NCI-H460 (cell line): ENCODE measurements at regions not wholly inside any gene's neighbourhood (a gene's known extent, or its start where the extent isn't known, plus 50 kb on each side); places are given as distances from the start of the nearest gene placed in this dataset.

ENCODE experiments used
- DNase-seq: peaks from one replicate; pipeline ENCODE4 v3.0.0-alpha.2; 2016; ENCODE audit warnings: low read depth; ENCODE audit errors: extremely low read depth

DNA sequence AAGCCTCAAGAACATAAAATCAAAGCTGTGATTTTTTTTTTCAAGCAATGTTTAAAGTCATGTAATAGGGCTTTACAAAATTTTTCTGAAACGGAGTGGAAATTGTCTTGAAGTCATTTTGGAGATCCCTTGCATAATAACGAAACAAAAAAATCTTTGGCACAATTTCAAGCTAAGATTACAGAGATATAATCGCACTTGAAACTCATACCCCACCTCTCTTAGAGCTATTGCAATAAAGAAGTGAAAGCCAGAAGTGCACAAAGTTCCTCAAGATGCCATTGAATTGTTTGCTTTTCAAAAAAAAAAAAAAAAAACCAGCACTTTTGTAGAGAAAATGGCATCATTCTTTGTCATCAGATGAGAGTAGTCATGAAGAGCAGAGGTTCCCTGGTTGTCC lies 152.3 kb downstream of the PAX3 start:
- DNase-seq, result no peak

DNA sequence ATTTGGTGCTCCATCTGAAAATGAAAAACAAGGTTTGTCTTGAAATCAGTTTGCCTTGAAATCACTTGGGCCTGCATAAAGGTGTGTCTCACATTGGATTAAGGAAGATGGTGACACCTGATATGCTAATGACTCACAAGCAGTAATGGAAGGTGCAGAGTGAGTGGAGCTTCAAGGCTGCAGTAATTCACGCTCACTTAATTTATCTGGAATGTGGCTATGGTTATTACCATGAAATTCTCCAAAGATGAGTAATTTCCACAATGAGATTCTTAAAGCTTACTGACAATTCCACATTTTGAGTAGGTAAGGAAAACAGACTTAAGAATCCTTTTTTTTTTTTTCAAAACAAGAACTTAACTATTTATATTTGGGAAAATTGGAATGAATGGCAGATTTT lies 156.8 kb downstream of the PAX3 start:
- DNase-seq, result no peak

DNA sequence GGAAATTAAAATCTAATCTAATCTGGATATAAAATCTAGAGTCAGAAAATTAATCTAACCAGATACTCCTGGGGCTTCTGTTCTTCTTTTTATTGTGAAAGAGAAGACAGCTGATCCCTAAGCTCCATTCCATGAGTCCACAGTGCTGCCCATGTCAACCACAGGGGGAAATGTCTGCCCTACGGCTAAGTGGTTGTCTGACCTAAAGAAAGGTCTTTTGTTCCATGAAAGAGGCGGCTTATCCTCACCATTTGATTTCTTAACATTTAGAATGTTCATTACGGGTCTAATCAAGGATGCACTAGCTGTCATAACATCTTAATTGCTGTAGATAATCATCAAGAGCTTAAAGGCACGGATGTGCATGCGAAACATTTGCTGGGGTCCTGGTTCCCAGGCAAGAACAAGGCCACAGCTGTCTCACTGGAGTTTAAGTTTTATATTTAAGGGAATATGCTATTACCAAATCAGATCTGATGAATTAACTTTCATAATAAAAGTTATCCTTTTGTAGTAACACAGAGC lies 162.6 kb downstream of the PAX3 start:
- DNase-seq, result no peak

DNA sequence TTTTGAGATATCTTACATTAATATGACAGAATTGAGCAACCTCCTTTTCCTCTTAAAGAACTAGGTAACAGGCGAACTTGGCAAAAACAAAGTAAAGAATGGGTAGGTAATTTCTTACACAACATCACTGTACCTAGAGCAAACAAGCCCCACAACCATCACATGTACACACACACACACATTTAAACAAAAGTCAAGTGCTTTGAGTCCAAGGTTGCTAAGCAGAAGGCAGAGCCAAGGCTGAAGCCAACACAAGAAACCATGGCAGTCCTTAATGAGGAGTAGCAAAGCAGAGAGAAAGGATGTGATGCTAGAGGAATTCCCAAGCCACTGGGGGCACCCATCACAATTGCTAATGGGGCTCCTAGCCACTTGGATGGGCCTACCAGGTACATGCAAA lies 164.1 kb downstream of the PAX3 start:
- no peak for DNase-seq

DNA sequence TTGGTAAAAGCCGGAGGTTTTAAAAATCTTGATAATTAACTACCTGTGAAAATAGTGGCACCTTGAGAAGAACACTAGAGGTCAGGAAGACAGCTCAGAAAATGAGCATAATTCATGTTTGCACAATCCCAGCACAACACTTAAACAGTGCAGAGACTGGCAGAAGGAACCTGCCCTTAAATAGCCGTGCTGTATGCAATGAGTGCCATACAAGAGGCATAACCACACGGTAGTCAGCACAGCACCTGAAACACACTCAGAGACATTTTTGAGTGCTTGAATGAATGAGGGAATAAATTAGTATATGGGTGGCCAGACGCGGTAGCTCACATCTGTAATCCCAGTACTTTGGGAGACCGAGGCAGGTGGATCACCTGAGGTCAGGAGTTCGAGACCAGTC lies 164.9 kb downstream of the PAX3 start:
- DNase-seq, result no peak

DNA sequence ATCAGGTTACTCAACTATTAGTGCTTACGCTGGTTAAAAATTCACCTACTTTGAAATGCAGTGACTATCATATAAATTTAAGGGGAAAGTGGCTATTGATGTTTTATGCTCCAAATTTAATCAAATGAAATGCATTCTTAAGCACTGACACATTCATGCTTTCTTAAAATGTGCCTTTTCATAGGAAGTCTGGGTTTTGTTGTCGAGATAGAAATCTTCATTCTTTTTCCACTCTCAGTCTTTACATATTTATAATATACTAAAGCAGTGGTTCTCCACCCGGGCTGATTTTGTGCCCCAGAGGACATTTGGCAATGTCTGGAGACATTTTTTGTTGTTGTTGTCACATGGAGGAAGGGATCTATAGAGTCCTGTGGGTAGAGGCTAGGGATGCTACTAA lies 167.9 kb downstream of the PAX3 start:
- no peak for DNase-seq

DNA sequence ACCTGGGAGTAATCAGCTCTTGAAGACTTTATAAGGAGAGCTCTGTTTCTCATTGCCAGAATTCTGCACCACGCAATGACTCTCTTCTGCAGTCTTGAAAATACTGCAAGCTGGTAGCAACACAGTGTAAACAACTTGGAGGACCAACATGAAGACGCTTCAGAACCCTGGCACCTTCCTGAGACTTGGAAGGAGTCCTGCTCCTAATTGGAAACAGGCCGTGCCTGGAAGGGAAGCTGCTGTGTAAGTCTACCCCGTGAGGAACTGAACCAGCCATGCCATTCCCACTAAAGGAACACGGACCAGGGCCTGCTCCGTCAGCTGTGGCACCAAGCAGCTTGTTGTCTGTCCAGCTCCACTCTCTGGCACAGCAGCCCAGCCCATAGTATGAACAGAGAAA lies 171.1 kb downstream of the PAX3 start:
- DNase-seq, result no peak

DNA sequence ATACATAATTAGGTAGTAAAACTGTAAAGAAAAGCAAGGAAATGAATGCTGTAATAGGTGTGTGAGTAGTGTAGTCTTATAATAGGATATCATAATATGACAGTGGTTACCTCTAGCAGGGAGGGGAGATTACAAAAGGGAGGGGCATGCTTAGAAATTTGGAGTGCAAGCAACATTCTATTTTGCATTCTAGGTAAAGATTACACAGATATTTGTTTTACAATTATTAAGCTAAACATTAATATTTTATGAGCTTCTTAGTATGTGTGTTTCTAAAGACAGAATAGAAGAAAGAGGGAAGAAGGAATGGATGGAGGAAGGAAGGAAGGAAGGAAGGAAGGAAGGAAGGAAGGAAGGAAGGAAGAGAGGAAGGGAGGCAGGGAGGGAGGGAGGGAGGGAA lies 177.9 kb downstream of the PAX3 start:
- no peak for DNase-seq

DNA sequence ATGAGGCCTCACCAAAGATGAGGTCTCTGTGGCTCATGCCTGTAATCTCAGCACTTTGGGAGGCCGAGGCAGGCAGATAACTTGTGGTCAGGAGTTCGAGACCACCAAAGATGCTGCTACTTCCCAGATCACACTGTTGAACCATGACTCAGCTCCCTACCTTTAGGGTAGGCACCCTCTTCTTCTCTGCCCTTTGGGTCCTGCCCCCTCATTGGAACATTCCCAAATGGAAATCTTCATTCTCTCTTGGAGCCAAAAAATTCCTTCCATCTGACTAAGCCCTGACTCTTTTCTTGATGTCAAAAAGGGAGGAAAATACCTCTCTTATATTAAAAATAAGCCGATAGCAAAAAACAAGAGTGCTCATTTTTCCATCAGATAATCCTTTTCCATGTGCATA lies 183.5 kb downstream of the PAX3 start:
- no peak for DNase-seq

DNA sequence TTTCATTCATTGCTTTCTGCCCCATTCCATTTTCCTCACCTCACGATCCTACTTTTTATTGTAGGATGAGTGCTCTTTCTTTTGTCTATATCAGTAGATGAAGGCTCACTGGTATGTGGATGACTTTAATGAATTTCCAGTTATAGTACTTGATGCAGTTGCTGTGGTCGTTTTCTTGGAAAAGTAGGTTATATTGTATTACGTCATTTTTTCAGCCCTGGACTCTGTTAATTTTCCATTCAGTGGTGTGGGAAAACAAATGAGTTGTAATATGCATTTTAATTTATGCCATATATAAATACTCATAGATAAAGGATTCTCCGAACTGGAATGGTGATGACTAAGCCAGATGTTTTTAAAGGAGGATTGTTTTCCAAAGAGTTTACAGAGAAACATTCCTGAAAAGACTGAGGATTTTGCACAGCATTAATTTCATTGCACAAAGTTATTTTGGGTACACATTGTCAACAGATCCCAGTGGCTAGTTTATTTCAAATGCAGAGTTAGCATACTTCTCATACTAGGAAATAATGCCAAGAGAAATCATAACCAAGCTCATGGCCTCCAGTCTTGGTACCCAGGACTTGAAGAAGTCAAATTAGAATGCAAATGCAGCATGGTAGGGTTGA lies 189.7 kb downstream of the PAX3 start:
- no peak for DNase-seq

DNA sequence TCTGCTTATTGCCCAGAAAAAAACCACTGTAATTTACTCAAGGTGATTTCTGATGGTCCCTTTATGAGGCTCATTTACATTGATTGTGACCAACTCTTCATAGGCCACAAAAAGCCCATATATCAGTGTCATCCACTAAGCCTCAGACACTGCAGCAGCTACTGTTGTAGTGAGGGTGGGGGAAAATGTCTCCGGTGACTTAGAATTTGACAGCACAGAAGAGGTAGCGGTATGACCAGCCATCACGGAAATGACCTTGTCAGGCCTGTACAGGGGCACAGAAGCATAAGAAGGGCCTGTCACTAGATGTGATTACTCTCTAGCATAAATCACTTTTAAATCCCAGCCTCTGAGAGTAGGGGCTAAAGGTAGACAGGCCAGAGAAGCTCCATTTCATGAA lies 190.3 kb downstream of the PAX3 start:
- no peak for DNase-seq

DNA sequence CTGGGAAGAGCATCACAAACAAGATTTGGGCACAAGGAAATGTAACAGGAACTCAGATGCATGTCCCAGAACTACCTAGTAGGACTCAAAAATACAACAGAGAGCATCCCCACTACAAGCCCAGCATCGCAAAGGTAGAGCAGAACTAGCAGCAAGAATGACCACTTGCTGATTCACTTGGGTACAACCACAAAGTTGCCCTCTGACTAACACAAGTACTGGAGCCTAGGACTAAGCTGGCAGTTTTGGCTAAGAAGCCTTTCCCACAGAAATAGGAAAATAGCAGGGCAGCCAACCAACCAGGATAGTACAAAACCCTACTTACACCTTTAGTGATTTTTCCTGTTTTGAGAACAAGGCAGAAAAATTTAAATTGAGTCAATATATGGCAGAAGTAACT lies 193.8 kb downstream of the PAX3 start:
- no peak for DNase-seq

DNA sequence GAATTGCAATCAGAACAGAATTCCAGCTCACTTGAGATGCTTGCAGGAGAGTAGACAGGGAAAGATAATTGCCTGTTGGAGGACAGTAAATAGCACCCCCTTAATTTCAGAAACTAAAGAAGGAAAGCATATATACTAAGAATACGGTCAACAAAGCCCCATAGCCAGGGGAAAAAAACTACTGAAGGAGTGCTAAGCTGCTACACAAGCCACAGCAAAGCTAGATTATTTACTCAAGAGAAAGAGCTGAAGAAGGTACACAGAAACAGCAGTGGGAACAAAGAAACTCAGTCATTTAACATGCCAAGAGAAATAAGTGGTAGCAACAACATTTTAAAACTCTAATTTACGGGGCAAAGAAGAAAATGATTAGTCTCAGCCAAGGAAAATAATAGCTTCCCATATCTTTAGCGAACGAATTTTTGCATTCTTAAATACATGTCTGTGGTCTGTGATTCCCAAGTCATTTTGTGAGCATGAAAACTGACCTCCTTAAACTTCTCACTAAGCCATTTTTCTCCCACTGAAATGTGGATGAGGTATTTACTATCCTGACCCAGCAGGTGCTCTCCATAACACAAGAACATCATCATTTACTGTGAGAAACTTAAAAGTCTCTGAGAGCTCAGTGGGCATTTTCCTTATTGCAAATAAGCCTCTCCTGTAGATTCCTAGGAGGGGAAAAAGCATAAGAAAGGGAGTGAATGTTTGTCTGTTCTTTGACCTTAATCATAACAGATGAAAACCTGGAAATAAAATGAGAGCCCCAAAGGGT lies 196.0 kb downstream of the PAX3 start:
- DNase-seq, result no peak

DNA sequence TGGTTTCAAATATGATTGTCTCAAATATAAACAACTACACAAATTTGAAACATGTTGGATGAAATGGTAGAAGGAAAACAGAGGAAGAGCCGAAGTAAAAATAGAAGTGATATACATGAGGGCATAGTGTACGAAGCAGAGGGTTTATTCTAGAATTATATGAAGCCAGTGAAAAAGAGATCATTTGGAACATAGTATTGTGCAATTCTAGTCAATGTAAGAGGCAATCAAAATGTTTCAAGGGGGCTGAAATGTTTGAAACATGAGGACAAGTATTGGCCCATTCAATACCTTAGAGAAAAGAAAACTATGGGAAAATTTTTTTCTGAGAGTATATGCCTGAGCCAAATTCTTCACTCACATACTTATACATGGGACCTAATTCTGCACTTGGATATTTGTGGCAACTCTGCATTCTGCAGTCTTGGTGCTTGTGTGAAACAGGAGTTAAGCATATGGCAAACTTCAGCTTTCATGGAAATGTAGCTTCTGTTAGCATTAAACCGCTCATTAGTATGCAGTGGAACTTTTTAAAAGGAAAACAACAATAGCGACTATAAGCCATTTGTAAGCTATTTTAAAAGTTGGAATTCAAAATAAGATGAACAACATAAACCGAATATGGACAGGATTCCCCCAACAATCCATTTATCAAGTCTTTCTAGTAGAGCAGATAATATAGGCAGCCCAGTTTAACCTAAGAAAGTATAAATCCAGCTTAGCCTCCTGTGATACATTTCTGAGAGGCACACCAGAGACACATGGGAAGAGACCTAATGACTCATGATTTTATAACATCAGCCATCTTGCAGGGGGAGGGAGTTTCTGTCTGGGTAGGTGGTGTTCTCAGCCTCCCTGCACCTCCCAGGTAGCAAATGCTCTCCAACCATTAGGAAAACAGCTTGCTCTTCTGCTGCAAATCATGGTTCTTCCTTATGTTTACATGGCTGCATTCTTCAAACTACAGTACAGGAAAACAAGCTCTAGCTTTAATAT lies 197.8 kb downstream of the PAX3 start:
- no peak for DNase-seq

DNA sequence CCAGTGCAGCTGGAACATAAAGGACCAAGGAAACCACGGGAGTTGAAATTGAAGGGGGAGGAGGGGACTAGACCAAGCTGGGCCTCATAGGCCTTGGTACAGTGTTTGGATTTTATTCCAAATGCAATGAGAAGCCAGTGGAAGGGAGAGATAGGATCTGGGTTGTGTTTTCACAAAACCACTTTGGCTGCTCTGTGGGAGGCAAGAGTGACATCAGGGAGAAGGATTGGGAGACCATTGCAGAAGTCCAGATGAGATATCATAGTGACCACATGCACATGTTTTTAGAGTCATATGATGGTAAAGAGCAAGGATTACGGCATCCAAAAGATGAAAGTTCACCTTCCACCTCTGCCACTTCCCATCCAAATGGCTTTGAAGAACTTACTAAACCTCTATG lies 210.2 kb downstream of the PAX3 start:
- no peak for DNase-seq

DNA sequence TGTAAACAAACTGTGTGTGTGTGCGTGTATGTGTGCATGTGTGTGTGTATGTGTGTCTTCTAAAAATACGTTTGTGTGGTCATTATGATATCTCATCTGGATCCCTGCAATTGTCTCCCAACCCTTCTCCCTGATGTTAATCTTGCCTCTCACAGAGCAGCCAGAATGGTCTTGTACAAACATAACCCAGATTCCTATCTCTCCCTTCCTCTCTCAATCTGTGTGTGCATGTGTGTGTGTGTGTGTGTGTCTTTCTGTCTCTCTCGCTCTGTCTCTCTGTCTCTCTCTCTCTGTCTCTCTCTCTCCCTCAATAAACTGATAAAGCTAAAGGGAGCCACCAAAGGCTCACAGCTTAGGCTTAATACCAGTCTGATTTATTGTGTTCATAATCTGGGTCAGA lies 210.8 kb downstream of the PAX3 start:
- DNase-seq, result no peak

DNA sequence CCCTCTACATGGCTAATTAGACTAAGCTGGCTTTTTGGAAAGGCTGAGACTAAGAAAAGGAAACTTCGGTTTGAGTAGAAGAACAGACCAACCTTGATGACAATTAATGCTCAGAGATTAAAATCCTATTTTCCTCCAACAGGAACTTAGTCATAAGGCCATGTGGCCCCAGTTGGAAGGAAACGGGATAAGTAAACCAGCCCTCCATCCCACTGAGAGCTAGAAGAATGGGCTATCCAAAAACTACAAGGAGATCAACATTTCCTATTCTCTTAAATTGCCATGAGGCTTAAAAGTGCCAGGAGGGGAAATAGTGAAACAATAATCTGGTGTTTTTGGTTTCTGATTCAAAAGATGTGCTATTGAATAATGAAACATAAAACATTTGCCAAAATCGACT lies 216.6 kb downstream of the PAX3 start:
- no peak for DNase-seq

DNA sequence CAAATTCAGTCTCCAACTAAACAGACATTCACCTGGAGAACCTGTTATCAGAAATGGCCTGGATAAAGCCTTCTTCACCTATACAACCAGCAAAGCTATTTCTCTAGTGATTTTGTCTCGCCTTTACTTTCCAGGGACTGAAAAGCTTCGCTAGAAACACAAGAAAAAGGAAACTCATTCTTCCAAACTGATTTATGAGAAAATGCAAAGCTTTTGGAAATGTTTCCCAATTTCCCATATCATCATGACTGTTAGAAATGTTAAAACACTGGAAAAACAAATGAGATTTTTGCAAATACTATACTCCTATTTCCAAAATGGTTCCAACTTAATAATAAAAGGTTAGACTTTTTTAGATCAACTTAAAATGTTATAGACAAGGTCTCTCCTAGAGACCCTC lies 218.7 kb downstream of the PAX3 start:
- DNase-seq, result no peak

DNA sequence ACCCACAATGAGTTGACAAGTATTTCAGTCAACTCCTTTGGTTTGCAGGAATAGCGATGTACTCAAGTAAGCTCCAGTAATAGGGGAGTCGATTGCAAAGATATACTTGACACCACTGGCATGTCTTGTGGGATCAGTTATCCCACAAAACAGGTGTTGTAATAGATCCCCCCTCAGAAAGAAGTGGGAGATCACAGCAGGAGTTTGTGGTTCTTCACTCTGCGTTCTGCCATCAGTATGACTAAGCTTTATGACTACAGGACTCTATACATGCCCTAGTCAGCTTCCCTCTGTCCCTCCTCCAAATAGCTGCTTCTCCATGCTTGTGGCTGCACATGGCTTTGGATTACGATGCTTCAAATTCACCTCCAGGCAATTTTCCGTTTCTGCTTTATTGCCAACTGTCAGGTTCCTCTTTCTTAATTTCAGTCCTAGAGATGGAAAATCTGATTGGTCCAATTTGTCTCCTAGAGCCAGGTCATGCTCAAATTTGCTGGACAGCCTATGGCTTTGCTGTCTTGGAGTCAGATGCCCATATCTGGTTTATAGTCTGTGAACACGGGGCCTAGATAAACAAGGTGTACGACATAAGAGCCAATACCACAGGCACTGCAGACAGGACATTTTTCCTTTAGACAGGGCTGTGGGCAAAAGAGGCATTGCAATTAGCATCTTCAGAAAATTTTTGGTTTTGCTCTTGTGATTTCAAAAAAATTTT lies 221.7 kb downstream of the PAX3 start:
- no peak for DNase-seq

DNA sequence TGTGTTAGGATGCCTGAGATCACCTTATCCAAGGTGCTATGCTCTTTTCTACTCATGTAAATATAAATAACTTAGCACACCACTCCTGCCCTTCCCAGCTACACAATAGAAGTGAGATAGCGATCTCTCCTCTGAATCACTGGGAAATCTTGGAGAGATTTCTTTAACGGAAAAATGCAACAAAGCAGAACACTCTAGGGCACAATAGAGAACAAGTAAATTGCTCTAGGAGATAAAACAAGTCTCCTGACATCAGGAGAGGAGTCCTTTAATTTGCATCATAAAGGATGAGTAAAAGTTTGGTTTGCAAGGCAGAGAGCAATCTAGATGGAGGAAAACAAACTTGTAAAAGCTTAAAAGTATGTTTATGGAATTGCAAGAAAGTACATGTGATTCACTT lies 224.1 kb downstream of the PAX3 start:
- DNase-seq, result no peak

DNA sequence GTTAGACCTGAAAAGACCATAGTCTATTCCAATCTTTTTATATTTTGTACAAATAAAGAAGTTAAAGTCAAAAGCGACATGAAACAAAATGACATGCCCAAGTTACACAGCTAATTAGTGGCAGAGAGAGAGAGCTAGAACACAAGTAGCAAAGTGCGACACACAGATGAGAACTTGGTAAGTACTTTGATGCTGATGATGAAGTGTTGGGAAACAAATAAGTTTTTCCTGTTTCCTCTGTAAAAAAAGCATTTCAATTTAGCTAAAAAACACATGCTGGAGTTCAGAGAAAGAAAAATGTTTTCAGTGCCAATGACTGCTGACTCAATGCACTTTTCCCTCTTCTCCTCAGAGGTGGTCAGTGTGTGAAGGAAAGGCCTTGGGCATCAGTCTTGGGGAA lies 226.9 kb downstream of the PAX3 start:
- no peak for DNase-seq
